Astrocyte of the cerebellum (primary cell): ENCODE measurements at regions not wholly inside any gene's neighbourhood (a gene's known extent, or its start where the extent isn't known, plus 50 kb on each side); places are given as distances from the start of the nearest gene placed in this dataset.
"Not testable (repeated sequence)": the region's sequence is repeated elsewhere in the genome, so short reads cannot be mapped to it uniquely, and the experiment has no call there.

Experiments used
- DNase-seq: peaks from one replicate; pipeline ENCODE4 v3.0.0-alpha.2; 2011; ENCODE audit warnings: low read depth
- H3K4me3 ChIP-seq: 2 replicates; pipeline ENCODE4 v1.5.1; 2011; ENCODE audit warnings: mild to moderate bottlenecking, low read depth, low read length, moderate library complexity
- CTCF ChIP-seq: IDR thresholded peaks from 2 replicates; pipeline ENCODE4 v1.5.1; 2012; ENCODE audit warnings: low read length, low read depth, moderate library complexity, mild to moderate bottlenecking; ENCODE audit errors: missing control alignments
- in situ Hi-C: cut with HindIII; loops from 2 replicates; pipeline ENCODE4 v1.10.0; 2017; ENCODE audit warnings: low sequenced_read_pairs

DNA sequence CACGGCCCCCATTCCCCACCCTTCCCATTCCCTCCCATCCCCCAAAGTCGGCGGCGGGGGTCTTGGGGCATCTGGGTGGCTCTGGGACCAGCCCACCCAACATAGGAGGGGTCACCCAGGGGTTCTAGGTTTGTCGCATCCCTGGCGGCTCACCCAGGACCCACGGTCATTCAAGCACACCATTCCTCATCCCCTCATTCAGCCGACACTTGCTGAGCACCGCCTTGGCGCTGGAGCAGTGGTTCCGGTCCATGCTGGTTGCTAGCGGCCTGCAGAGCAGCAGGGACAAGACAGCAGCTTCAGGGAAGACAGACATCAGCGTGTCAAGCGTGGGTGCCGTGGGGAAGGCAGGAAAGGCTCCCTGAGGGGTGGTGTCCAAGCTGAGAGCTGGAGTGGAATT lies 50.5 kb upstream of the OTOS start:
- in situ Hi-C loops = no loop called here
- TF ChIP-seq CTCF = no peak
- no peak for DNase-seq
- H3K4me3 ChIP-seq = no peak overlapping the region

DNA sequence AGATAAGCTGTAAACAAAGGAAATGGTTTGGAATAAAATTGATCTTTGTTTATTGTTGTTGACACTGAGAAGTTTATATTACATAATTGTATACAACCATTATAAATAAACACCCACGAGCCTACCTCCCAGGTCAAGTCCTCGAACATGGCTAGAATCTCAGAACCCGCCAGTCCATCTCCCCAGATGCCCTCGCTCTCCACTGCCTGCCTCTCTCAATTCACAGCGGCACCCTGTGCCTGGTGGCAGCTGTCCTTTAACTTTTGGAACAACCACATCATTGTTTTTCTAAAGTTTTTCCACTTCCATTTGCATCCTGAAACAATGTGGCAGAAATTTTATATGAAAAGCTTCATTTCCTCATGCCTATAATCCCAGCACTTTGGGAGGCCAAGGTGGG lies 52.2 kb upstream of the OTOS start:
- in situ Hi-C loops = no loop called here
- no peak for DNase-seq
- no peak overlapping the region for H3K4me3 ChIP-seq
- TF ChIP-seq CTCF = no peak

DNA sequence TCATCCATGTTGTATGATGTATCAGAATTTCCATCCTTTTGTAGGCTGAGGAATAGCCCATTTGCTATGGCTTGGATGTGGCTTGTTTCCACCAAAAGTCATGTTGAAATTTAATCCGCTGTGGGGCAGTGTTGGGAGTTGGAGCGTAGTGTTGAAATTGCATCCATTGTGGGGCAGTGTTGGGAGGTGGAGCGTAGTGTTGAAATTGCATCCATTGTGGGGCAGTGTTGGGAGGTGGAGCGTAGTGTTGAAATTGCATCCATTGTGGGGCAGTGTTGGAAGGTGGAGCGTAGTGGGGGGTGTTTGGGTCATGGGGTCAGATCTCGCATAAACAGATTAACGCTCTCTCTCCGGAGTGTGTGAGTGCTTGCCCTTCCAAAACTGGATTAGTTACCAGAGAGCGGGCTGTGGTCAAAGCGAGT lies 53.9 kb upstream of the OTOS start:
- H3K4me3 ChIP-seq, DNase-seq, in situ Hi-C loops: not testable (repeated sequence)

GRCh38 chr2:240195316-240195861 lies 54.9 kb upstream of the OTOS start:
- DNase-seq = no peak
- H3K4me3 ChIP-seq = no peak overlapping the region
- in situ Hi-C loops = no loop called here
- TF ChIP-seq CTCF = no peak

- H3K4me3 ChIP-seq = no peak overlapping the region
- in situ Hi-C loops = no loop called here
- no peak for TF ChIP-seq CTCF
These were observed 56.4 kb upstream of the OTOS start for GRCh38 chr2:240196716-240197461.

GRCh38 chr2:240197462-240198139 lies 57.1 kb upstream of the OTOS start:
- DNase-seq = no peak
- in situ Hi-C loops = no loop called here
- no peak for TF ChIP-seq CTCF
- H3K4me3 ChIP-seq = no peak overlapping the region

More at GRCh38 chr2:240196716-240197461, 56.4 kb upstream of the OTOS start:
- DNase-seq = no peak

DNA sequence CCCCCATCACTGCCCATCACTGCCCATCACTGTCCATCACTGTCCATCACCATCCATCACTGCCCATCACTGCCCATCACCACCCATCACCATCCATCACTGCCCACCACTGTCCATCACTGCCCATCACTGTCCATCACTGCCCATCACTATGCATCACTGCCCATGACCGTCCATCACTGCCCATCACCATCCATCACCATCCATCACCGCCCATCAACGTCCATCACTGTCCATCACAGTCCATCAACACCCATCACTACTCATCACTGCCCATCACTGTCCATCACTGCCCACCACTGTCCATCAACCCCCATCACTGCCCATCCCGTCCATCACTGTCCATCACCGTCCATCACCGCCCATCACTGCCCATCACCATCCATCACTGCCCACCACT lies 57.8 kb upstream of the OTOS start:
- in situ Hi-C loops = no loop called here
- TF ChIP-seq CTCF = no peak
- DNase-seq = no peak
- H3K4me3 ChIP-seq = no peak overlapping the region
